ENCODE measurements at regions not wholly inside any gene's neighbourhood (a gene's known extent, or its start where the extent isn't known, plus 50 kb on each side); places are given as distances from the start of the nearest gene placed in this dataset.

DNA sequence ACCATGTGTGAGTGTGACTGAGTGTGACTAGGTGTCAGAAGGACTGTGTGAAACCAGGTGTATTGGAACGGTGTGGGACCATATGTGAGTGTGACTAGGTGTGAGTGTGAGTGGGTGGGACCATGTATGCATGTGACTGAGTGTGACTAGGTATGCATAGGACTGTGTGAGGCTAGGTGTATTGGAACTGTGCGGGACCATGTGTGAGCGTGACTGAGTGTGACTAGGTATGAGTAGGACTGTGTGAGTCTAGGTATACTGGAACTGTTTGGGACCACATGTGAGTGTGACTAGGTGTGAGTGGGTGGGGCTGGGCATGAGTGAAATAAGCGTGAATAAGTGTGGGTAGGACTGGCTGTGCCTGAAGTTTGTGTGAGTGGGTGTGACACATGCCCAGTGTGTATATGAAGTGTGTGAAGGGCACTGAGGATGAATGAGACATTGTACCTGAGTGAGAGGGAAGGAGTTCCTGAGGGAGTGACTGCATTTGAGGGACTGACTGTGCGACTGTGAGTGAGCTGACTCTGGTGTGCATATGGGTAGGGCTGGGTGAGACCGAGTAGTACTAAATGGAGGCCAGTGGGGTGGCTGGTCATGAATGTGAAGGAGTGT, 247.0 kb upstream of the CCDC54 start:
- TF ChIP-seq, protein P1, sequence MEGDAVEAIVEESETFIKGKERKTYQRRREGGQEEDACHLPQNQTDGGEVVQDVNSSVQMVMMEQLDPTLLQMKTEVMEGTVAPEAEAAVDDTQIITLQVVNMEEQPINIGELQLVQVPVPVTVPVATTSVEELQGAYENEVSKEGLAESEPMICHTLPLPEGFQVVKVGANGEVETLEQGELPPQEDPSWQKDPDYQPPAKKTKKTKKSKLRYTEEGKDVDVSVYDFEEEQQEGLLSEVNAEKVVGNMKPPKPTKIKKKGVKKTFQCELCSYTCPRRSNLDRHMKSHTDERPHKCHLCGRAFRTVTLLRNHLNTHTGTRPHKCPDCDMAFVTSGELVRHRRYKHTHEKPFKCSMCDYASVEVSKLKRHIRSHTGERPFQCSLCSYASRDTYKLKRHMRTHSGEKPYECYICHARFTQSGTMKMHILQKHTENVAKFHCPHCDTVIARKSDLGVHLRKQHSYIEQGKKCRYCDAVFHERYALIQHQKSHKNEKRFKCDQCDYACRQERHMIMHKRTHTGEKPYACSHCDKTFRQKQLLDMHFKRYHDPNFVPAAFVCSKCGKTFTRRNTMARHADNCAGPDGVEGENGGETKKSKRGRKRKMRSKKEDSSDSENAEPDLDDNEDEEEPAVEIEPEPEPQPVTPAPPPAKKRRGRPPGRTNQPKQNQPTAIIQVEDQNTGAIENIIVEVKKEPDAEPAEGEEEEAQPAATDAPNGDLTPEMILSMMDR (IDR thresholded peaks at IDR 0.05; ENCODE audit: partially characterized antibody, unreplicated experiment) = no peak
- Mint-ChIP-seq H3K4me1 (ENCODE audit: low read depth, unreplicated experiment) (no peaks in the 10 kb centered on the region), H3K36me3 (ENCODE audit: unreplicated experiment) (no peaks in the 10 kb centered on the region), H3K9me3 (ENCODE audit: unreplicated experiment) (no peaks in the 10 kb centered on the region), H3K27ac (ENCODE audit: unreplicated experiment) (no peak overlapping the region), H3K27me3 (ENCODE audit: unreplicated experiment) (no peaks in the 10 kb centered on the region), H3K4me3 (ENCODE audit: unreplicated experiment) (no peak overlapping the region)
- DNase-seq = no peak

DNA sequence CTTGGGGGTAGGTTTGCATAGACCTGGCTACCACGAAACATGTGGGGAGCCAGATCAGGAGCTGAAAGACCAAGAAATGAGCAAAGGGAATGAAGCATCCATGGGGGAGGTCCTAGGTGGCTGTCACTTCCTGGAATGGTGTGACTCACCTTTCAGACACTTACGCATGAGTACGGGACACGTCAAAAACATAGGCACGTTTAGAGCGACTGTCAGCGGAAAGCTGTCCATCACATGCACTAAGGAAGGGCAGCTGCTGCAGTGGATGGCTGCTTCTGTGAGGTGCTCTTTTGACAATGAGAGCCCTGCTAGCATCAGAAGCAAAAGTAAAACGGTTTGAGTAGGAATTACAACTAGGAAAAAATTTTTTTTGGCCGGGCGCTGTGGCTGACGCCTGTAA, 244.6 kb upstream of the CCDC54 start:
- no peak for DNase-seq
- H3K4me1 Mint-ChIP-seq (ENCODE audit: low read depth, unreplicated experiment) = no peaks in the 10 kb centered on the region
- TF ChIP-seq, protein P1 (IDR thresholded peaks at IDR 0.05; ENCODE audit: partially characterized antibody, unreplicated experiment) = no peak
- H3K27me3 Mint-ChIP-seq (ENCODE audit: unreplicated experiment) = no peaks in the 10 kb centered on the region
- no peaks in the 10 kb centered on the region for H3K36me3 Mint-ChIP-seq (ENCODE audit: unreplicated experiment)
- H3K27ac Mint-ChIP-seq (ENCODE audit: unreplicated experiment) = no peak overlapping the region
- no peak overlapping the region for H3K4me3 Mint-ChIP-seq (ENCODE audit: unreplicated experiment)
- no peaks in the 10 kb centered on the region for H3K9me3 Mint-ChIP-seq (ENCODE audit: unreplicated experiment)

GRCh38 chr3:107133891-107134290, 243.3 kb upstream of the CCDC54 start:
- H3K27ac Mint-ChIP-seq (ENCODE audit: unreplicated experiment) = no peak overlapping the region
- no peak for DNase-seq
- TF ChIP-seq, protein P1 (IDR thresholded peaks at IDR 0.05; ENCODE audit: partially characterized antibody, unreplicated experiment) = no peak
- no peaks in the 10 kb centered on the region for H3K9me3 Mint-ChIP-seq (ENCODE audit: unreplicated experiment)
- H3K4me1 Mint-ChIP-seq (ENCODE audit: low read depth, unreplicated experiment) = no peaks in the 10 kb centered on the region
- no peak overlapping the region for H3K4me3 Mint-ChIP-seq (ENCODE audit: unreplicated experiment)
- H3K27me3 Mint-ChIP-seq (ENCODE audit: unreplicated experiment) = no peaks in the 10 kb centered on the region
- no peaks in the 10 kb centered on the region for H3K36me3 Mint-ChIP-seq (ENCODE audit: unreplicated experiment)

DNA sequence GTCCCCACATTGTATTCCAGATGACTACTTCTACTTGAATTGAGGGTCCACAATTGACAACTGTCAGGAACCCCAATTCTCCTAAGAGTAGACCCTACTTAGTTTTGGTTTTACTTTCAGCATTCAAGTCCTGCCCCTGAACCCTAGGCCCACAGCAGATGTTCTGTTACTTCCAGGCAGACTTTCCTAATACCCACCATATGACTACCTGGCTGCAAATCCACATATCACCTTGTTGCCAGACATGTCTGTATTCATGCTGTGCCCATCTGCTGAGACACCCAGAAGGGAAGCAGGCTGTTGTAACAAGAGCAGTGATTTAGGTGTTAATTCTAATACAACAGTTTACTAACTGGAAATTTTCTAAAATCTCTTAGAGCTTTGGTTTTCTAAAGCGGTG, 235.1 kb upstream of the CCDC54 start:
- Mint-ChIP-seq H3K36me3 (ENCODE audit: unreplicated experiment) (no peaks in the 10 kb centered on the region), H3K4me1 (ENCODE audit: low read depth, unreplicated experiment) (no peaks in the 10 kb centered on the region), H3K27me3 (ENCODE audit: unreplicated experiment) (no peaks in the 10 kb centered on the region), H3K9me3 (ENCODE audit: unreplicated experiment) (no peaks in the 10 kb centered on the region), H3K4me3 (ENCODE audit: unreplicated experiment) (no peak overlapping the region), H3K27ac (ENCODE audit: unreplicated experiment) (no peak overlapping the region)
- no peak for DNase-seq
- TF ChIP-seq, protein P1 (IDR thresholded peaks at IDR 0.05; ENCODE audit: partially characterized antibody, unreplicated experiment) = no peak

- no peaks in the 10 kb centered on the region for H3K36me3 Mint-ChIP-seq (ENCODE audit: unreplicated experiment)
Observed at GRCh38 chr3:107142786-107143575, 234.3 kb upstream of the CCDC54 start.

More at GRCh38 chr3:107142786-107143575, 234.3 kb upstream of the CCDC54 start:
- Mint-ChIP-seq H3K9me3 (ENCODE audit: unreplicated experiment) (no peaks in the 10 kb centered on the region), H3K27me3 (ENCODE audit: unreplicated experiment) (no peaks in the 10 kb centered on the region), H3K4me1 (ENCODE audit: low read depth, unreplicated experiment) (no peaks in the 10 kb centered on the region), H3K4me3 (ENCODE audit: unreplicated experiment) (no peak overlapping the region), H3K27ac (ENCODE audit: unreplicated experiment) (no peak overlapping the region)
- no peak for DNase-seq
- TF ChIP-seq, protein P1 (IDR thresholded peaks at IDR 0.05; ENCODE audit: partially characterized antibody, unreplicated experiment) = no peak

Data from glutamatergic neuron (in vitro differentiated cells).